SK-N-SH treated with all-trans-retinoic acid at 6 μM for 48 hours (cell line): ENCODE measurements at regions not wholly inside any gene's neighbourhood (a gene's known extent, or its start where the extent isn't known, plus 50 kb on each side); places are given as distances from the start of the nearest gene placed in this dataset.

Source experiments
- ATAC-seq: fragments of 200-7000 bp; cut with Tn5 transposase; 3 replicates; pipeline ENCODE4 v1.9.1; 2020; ENCODE audit warnings: mild to moderate bottlenecking, moderate library complexity
- ARNTL ChIP-seq: fragments of 450-650 bp; formaldehyde crosslinking; IDR thresholded peaks from 2 replicates; pipeline ENCODE4 v1.5.0; 2020; ENCODE audit warnings: low read depth, mild to moderate bottlenecking, moderate library complexity, borderline replicate concordance
- BACH2 ChIP-seq: fragments of 250-450 bp; sonication (Bioruptor Pico); IDR thresholded peaks from 2 replicates; pipeline ENCODE4 v1.9.0; 2021; ENCODE audit warnings: mild to moderate bottlenecking, borderline replicate concordance
- CSDC2 ChIP-seq: fragments of 250-450 bp; sonication (Bioruptor Pico); IDR thresholded peaks from 2 replicates; pipeline ENCODE4 v1.5.0; 2020; ENCODE audit warnings: mild to moderate bottlenecking, moderate library complexity
- CSRNP3 ChIP-seq: fragments of 250-450 bp; sonication (Bioruptor Pico); IDR thresholded peaks from 2 replicates; pipeline ENCODE4 v1.5.1; 2021; ENCODE audit warnings: mild to moderate bottlenecking, moderate library complexity
- GLIS3 ChIP-seq: fragments of 250-450 bp; sonication (Bioruptor Pico); IDR thresholded peaks from 2 replicates; pipeline ENCODE4 v1.5.0; 2020; ENCODE audit warnings: mild to moderate bottlenecking, moderate library complexity
- ISL1 ChIP-seq: fragments of 250-450 bp; sonication (Bioruptor Pico); IDR thresholded peaks from 2 replicates; pipeline ENCODE4 v2.1.2; 2022; ENCODE audit warnings: mild to moderate bottlenecking, moderate library complexity
- OSR1 ChIP-seq: fragments of 250-450 bp; sonication (Bioruptor Pico); IDR thresholded peaks from 2 replicates; pipeline ENCODE4 v1.8.0; 2022; ENCODE audit warnings: moderate library complexity, mild to moderate bottlenecking, inconsistent platforms
- PPARA ChIP-seq: fragments of 250-450 bp; sonication (Bioruptor Pico); IDR thresholded peaks from 2 replicates; pipeline ENCODE4 v1.5.0; 2020; ENCODE audit warnings: mild to moderate bottlenecking, borderline replicate concordance
- SNAI2 ChIP-seq: fragments of 250-450 bp; sonication (Bioruptor Pico); IDR thresholded peaks from 2 replicates; pipeline ENCODE4 v1.5.0; 2020; ENCODE audit warnings: mild to moderate bottlenecking, moderate library complexity
- TCF4 ChIP-seq: fragments of 250-450 bp; sonication (Bioruptor Pico); IDR thresholded peaks from 2 replicates; pipeline ENCODE4 v1.8.0; 2021; ENCODE audit warnings: mild to moderate bottlenecking, moderate library complexity, borderline replicate concordance
- TOX ChIP-seq: fragments of 250-450 bp; sonication (Bioruptor Pico); IDR thresholded peaks from 2 replicates; pipeline ENCODE4 v1.8.0; 2021; ENCODE audit warnings: mild to moderate bottlenecking, moderate library complexity, borderline replicate concordance
- ZC3H10 ChIP-seq: fragments of 250-450 bp; sonication (Bioruptor Pico); IDR thresholded peaks from 2 replicates; pipeline ENCODE4 v1.5.1; 2021; ENCODE audit warnings: mild to moderate bottlenecking, moderate library complexity
- ZFP3 ChIP-seq: fragments of 250-450 bp; sonication (Bioruptor Pico); IDR thresholded peaks from 2 replicates; pipeline ENCODE4 v1.5.0; 2020; ENCODE audit warnings: mild to moderate bottlenecking, moderate library complexity
- ZFP30 ChIP-seq: fragments of 450-650 bp; formaldehyde crosslinking; IDR thresholded peaks from 2 replicates; pipeline ENCODE4 v1.5.0; 2022; ENCODE audit warnings: mild to moderate bottlenecking, moderate library complexity
- ZNF565 ChIP-seq: fragments of 450-650 bp; formaldehyde crosslinking; conservative IDR thresholded peaks from 2 replicates; pipeline ENCODE4 v1.5.0; 2020; ENCODE audit warnings: low read depth, mild to moderate bottlenecking, moderate library complexity
- ZNF70 ChIP-seq: fragments of 450-650 bp; formaldehyde crosslinking; IDR thresholded peaks from 2 replicates; pipeline ENCODE4 v1.5.0; 2020; ENCODE audit warnings: mild to moderate bottlenecking, moderate library complexity
- ZNF8 ChIP-seq: fragments of 450-650 bp; formaldehyde crosslinking; IDR thresholded peaks from 2 replicates; pipeline ENCODE4 v1.5.0; 2020; ENCODE audit warnings: mild to moderate bottlenecking, moderate library complexity
- TF ChIP-seq, protein P1 (sequence below): fragments of 250-450 bp; sonication (Bioruptor Pico); IDR thresholded peaks from 2 replicates; pipeline ENCODE4 v1.5.0; 2020; ENCODE audit warnings: mild to moderate bottlenecking, moderate library complexity
- TF ChIP-seq, protein P2 (sequence below): fragments of 250-450 bp; sonication (Bioruptor Pico); IDR thresholded peaks from 2 replicates; pipeline ENCODE4 v1.8.0; 2021; ENCODE audit warnings: low read depth, mild to moderate bottlenecking, moderate library complexity, borderline replicate concordance
- TF ChIP-seq, protein P3 (sequence below): fragments of 250-450 bp; sonication (Bioruptor Pico); IDR thresholded peaks from 2 replicates; pipeline ENCODE4 v1.8.0; 2020; ENCODE audit warnings: mild to moderate bottlenecking, moderate library complexity, borderline replicate concordance
- TF ChIP-seq, protein P4 (sequence below): fragments of 250-450 bp; sonication (Bioruptor Pico); IDR thresholded peaks from 2 replicates; pipeline ENCODE4 v1.5.1; 2020; ENCODE audit warnings: low read depth, mild to moderate bottlenecking, moderate library complexity

DNA sequence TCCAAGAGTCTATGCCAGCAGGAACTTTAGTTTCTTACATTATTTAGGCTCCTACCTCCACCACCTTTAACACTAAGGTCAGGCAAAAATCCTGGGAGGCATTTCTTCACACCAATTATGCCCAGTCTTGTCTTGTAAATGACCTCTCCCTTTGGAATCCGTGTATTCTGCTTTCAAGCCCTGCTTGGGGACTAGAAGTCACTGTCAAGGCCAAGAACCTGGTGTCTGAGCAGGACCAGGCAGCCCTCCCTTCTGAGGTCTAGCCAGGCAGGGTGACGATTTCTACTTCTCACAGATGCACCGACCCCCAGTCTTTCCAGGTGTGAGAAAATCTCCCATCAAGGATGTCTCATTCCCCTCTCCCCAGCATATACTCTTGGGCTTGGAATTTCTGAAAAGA lies 82.7 kb upstream of the C1QTNF7 start:
- TF ChIP-seq TOX (CRISPR knock-in tag), result no peak
- no peak for TF ChIP-seq CSDC2
- TF ChIP-seq ZNF70 (CRISPR knock-in tag), result no peak
- TF ChIP-seq, protein P1, sequence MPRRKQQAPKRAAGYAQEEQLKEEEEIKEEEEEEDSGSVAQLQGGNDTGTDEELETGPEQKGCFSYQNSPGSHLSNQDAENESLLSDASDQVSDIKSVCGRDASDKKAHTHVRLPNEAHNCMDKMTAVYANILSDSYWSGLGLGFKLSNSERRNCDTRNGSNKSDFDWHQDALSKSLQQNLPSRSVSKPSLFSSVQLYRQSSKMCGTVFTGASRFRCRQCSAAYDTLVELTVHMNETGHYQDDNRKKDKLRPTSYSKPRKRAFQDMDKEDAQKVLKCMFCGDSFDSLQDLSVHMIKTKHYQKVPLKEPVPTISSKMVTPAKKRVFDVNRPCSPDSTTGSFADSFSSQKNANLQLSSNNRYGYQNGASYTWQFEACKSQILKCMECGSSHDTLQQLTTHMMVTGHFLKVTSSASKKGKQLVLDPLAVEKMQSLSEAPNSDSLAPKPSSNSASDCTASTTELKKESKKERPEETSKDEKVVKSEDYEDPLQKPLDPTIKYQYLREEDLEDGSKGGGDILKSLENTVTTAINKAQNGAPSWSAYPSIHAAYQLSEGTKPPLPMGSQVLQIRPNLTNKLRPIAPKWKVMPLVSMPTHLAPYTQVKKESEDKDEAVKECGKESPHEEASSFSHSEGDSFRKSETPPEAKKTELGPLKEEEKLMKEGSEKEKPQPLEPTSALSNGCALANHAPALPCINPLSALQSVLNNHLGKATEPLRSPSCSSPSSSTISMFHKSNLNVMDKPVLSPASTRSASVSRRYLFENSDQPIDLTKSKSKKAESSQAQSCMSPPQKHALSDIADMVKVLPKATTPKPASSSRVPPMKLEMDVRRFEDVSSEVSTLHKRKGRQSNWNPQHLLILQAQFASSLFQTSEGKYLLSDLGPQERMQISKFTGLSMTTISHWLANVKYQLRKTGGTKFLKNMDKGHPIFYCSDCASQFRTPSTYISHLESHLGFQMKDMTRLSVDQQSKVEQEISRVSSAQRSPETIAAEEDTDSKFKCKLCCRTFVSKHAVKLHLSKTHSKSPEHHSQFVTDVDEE (CRISPR knock-in tag), result no peak
- no peak for TF ChIP-seq GLIS3 (CRISPR knock-in tag)
- no peak for TF ChIP-seq TCF4 (CRISPR knock-in tag)
- TF ChIP-seq ZNF565, result no peak
- no peak for TF ChIP-seq PPARA (CRISPR knock-in tag)
- TF ChIP-seq, protein P2, sequence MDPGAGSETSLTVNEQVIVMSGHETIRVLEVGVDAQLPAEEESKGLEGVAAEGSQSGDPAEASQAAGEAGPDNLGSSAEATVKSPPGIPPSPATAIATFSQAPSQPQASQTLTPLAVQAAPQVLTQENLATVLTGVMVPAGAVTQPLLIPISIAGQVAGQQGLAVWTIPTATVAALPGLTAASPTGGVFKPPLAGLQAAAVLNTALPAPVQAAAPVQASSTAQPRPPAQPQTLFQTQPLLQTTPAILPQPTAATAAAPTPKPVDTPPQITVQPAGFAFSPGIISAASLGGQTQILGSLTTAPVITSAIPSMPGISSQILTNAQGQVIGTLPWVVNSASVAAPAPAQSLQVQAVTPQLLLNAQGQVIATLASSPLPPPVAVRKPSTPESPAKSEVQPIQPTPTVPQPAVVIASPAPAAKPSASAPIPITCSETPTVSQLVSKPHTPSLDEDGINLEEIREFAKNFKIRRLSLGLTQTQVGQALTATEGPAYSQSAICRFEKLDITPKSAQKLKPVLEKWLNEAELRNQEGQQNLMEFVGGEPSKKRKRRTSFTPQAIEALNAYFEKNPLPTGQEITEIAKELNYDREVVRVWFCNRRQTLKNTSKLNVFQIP (CRISPR knock-in tag), result no peak
- TF ChIP-seq OSR1 (CRISPR knock-in tag), result no peak
- no peak for TF ChIP-seq ARNTL (CRISPR knock-in tag)
- TF ChIP-seq ZNF8, result no peak
- TF ChIP-seq SNAI2 (CRISPR knock-in tag), result no peak
- ATAC-seq, result no peak

GRCh38 chr4:15348236-15348635 lies 79.6 kb upstream of the C1QTNF7 start:
- TF ChIP-seq TOX (CRISPR knock-in tag) (no peak), SNAI2 (CRISPR knock-in tag) (no peak), PPARA (CRISPR knock-in tag) (no peak), ISL1 (CRISPR knock-in tag) (no peak), ZNF565 (no peak), CSDC2 (no peak), ZFP3 (CRISPR knock-in tag) (no peak), OSR1 (CRISPR knock-in tag) (no peak), GLIS3 (CRISPR knock-in tag) (no peak), ZFP30 (no peak), ZNF8 (no peak)
- TF ChIP-seq, protein P3, sequence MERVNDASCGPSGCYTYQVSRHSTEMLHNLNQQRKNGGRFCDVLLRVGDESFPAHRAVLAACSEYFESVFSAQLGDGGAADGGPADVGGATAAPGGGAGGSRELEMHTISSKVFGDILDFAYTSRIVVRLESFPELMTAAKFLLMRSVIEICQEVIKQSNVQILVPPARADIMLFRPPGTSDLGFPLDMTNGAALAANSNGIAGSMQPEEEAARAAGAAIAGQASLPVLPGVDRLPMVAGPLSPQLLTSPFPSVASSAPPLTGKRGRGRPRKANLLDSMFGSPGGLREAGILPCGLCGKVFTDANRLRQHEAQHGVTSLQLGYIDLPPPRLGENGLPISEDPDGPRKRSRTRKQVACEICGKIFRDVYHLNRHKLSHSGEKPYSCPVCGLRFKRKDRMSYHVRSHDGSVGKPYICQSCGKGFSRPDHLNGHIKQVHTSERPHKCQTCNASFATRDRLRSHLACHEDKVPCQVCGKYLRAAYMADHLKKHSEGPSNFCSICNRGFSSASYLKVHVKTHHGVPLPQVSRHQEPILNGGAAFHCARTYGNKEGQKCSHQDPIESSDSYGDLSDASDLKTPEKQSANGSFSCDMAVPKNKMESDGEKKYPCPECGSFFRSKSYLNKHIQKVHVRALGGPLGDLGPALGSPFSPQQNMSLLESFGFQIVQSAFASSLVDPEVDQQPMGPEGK (CRISPR knock-in tag), result no peak
- TF ChIP-seq, protein P4, sequence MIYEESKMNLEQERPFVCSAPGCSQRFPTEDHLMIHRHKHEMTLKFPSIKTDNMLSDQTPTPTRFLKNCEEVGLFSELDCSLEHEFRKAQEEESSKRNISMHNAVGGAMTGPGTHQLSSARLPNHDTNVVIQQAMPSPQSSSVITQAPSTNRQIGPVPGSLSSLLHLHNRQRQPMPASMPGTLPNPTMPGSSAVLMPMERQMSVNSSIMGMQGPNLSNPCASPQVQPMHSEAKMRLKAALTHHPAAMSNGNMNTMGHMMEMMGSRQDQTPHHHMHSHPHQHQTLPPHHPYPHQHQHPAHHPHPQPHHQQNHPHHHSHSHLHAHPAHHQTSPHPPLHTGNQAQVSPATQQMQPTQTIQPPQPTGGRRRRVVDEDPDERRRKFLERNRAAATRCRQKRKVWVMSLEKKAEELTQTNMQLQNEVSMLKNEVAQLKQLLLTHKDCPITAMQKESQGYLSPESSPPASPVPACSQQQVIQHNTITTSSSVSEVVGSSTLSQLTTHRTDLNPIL (CRISPR knock-in tag), result no peak
- ATAC-seq, result no peak

DNA sequence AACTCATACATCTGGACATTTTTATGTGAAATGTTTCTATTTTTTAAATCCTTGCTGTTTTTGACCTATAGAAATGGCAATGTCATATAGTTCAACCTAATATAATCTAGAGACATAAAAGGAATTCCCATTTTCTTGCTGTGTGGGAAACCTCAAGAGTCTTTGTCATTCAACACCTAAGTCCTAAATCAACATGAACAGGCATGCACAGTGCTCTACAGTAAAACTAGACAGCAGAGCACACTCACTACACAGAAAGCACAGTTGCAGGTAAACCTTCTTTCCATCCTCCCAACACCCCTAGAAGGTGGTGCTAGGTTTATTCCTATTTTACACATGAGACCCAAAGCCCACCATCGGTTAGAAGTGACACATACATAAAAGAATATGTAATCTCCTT lies 79.1 kb upstream of the C1QTNF7 start:
- TF ChIP-seq, protein P1 (CRISPR knock-in tag), result no peak
- TF ChIP-seq ZFP3 (CRISPR knock-in tag) (no peak), ZNF565 (no peak), ZC3H10 (CRISPR knock-in tag) (no peak), TCF4 (CRISPR knock-in tag) (no peak), GLIS3 (CRISPR knock-in tag) (no peak), CSDC2 (no peak), ZFP30 (no peak), CSRNP3 (CRISPR knock-in tag) (no peak), BACH2 (no peak)
- TF ChIP-seq, all 23 proteins: peak for 0
- no peak for ATAC-seq
